ENCODE measurements at regions not wholly inside any gene's neighbourhood (a gene's known extent, or its start where the extent isn't known, plus 50 kb on each side); places are given as distances from the start of the nearest gene placed in this dataset.

- no TSS peak for BruUV-seq (replicated peaks)
- intact Hi-C loops (cut with micrococcal nuclease; ENCODE audit: unreplicated experiment) = loop anchor here (1.0 to 2.0 kb wide), 6 partner anchors 11 to 299 kb away; no protein-coding TSS in a partner anchor
Measured at GRCh38 chr3:102163818-102164154, 271.0 kb upstream of the ZPLD1 start.

GRCh38 chr3:102165367-102165766 is 269.4 kb upstream of the ZPLD1 start:
- no peak overlapping the region for H3K4me3 Mint-ChIP-seq (ENCODE audit: low read depth, unreplicated experiment)
- H3K9me3 Mint-ChIP-seq (ENCODE audit: low read depth, unreplicated experiment) = no peaks in the 10 kb centered on the region
- peak overlapping the region; percentile 36 for H3K27ac Mint-ChIP-seq (ENCODE audit: unreplicated experiment)
- DNase-seq = no peak
- TF ChIP-seq, protein P1, sequence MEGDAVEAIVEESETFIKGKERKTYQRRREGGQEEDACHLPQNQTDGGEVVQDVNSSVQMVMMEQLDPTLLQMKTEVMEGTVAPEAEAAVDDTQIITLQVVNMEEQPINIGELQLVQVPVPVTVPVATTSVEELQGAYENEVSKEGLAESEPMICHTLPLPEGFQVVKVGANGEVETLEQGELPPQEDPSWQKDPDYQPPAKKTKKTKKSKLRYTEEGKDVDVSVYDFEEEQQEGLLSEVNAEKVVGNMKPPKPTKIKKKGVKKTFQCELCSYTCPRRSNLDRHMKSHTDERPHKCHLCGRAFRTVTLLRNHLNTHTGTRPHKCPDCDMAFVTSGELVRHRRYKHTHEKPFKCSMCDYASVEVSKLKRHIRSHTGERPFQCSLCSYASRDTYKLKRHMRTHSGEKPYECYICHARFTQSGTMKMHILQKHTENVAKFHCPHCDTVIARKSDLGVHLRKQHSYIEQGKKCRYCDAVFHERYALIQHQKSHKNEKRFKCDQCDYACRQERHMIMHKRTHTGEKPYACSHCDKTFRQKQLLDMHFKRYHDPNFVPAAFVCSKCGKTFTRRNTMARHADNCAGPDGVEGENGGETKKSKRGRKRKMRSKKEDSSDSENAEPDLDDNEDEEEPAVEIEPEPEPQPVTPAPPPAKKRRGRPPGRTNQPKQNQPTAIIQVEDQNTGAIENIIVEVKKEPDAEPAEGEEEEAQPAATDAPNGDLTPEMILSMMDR (IDR thresholded peaks at IDR 0.05; ENCODE audit: unreplicated experiment) = no peak
- no TSS peak for BruUV-seq (replicated peaks)
- H3K36me3 Mint-ChIP-seq (ENCODE audit: insufficient read depth, unreplicated experiment) = peaks cover 10% of the 10 kb centered on the region
- no peaks in the 10 kb centered on the region for H3K27me3 Mint-ChIP-seq (ENCODE audit: unreplicated experiment)
- intact Hi-C loops (cut with micrococcal nuclease; ENCODE audit: unreplicated experiment) = no loop called here
- peaks cover 37% of the 10 kb centered on the region for H3K4me1 Mint-ChIP-seq (ENCODE audit: low read depth, unreplicated experiment)
- CTCF ChIA-PET = interaction anchor here (0.7 kb wide), 1 partner anchor 72 kb away, joined by 11 read pairs; no protein-coding TSS in a partner anchor

More at GRCh38 chr3:102163818-102164154, 271.0 kb upstream of the ZPLD1 start:
- Mint-ChIP-seq H3K27me3 (ENCODE audit: unreplicated experiment) (no peaks in the 10 kb centered on the region), H3K9me3 (ENCODE audit: low read depth, unreplicated experiment) (no peaks in the 10 kb centered on the region), H3K36me3 (ENCODE audit: insufficient read depth, unreplicated experiment) (peaks cover 10% of the 10 kb centered on the region), H3K27ac (ENCODE audit: unreplicated experiment) (peak overlapping the region; percentile 98), H3K4me3 (ENCODE audit: low read depth, unreplicated experiment) (peak overlapping the region; percentile 27), H3K4me1 (ENCODE audit: low read depth, unreplicated experiment) (peaks cover 28% of the 10 kb centered on the region)
- peak; percentile 28 for DNase-seq
- CTCF ChIA-PET = interaction anchor here (1.1 to 2.1 kb wide), 3 partner anchors 11 to 66 kb away, joined by 3 to 14 read pairs (median 4); no protein-coding TSS in a partner anchor
- TF ChIP-seq, protein P1 (IDR thresholded peaks at IDR 0.05; ENCODE audit: unreplicated experiment) = no peak

GRCh38 chr3:102169915-102170479 is 264.8 kb upstream of the ZPLD1 start:
- intact Hi-C loops (cut with micrococcal nuclease; ENCODE audit: unreplicated experiment) = no loop called here
- Mint-ChIP-seq H3K4me3 (ENCODE audit: low read depth, unreplicated experiment) (no peak overlapping the region), H3K36me3 (ENCODE audit: insufficient read depth, unreplicated experiment) (peaks cover 8% of the 10 kb centered on the region), H3K27ac (ENCODE audit: unreplicated experiment) (peak overlapping the region; percentile 52), H3K4me1 (ENCODE audit: low read depth, unreplicated experiment) (peaks cover 44% of the 10 kb centered on the region), H3K9me3 (ENCODE audit: low read depth, unreplicated experiment) (no peaks in the 10 kb centered on the region), H3K27me3 (ENCODE audit: unreplicated experiment) (no peaks in the 10 kb centered on the region)
- CTCF ChIA-PET = interaction anchor here (1.7 kb wide), 1 partner anchor 10 kb away, joined by 3 read pairs; no protein-coding TSS in a partner anchor
- no peak for DNase-seq
- TF ChIP-seq, protein P1 (IDR thresholded peaks at IDR 0.05; ENCODE audit: unreplicated experiment) = no peak
- no TSS peak for BruUV-seq (replicated peaks)

DNA sequence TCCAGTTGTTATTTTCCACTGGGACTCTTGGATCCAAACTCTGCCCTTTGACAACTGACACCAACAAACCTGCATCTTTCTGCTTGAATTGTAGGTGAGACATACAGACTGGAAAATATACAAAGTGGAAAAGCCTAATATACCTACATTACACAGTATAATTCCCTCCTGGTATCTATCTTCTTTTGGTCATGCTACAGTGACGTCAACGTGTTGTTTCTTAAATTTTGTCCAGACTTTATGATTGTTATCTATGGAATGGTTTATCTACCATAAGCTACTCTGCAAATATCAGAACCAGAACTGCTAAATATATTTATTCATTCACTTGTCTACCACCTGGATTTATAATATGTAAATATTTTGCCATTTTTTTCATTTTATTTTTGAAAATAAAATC is 264.3 kb upstream of the ZPLD1 start:
- H3K36me3 Mint-ChIP-seq (ENCODE audit: insufficient read depth, unreplicated experiment) = peaks cover 8% of the 10 kb centered on the region
- intact Hi-C loops (cut with micrococcal nuclease; ENCODE audit: unreplicated experiment) = no loop called here
- no TSS peak for BruUV-seq (replicated peaks)
- no peak for DNase-seq
- H3K4me3 Mint-ChIP-seq (ENCODE audit: low read depth, unreplicated experiment) = no peak overlapping the region
- H3K27ac Mint-ChIP-seq (ENCODE audit: unreplicated experiment) = no peak overlapping the region
- TF ChIP-seq, protein P1 (IDR thresholded peaks at IDR 0.05; ENCODE audit: unreplicated experiment) = no peak
- H3K9me3 Mint-ChIP-seq (ENCODE audit: low read depth, unreplicated experiment) = no peaks in the 10 kb centered on the region
- CTCF ChIA-PET = interaction anchor here (1.7 kb wide), 1 partner anchor 9 kb away, joined by 3 read pairs; no protein-coding TSS in a partner anchor
- H3K27me3 Mint-ChIP-seq (ENCODE audit: unreplicated experiment) = no peaks in the 10 kb centered on the region
- H3K4me1 Mint-ChIP-seq (ENCODE audit: low read depth, unreplicated experiment) = peaks cover 50% of the 10 kb centered on the region

Measured in Calu3 (cell line).